IMR-90 (cell line): ENCODE measurements at regions not wholly inside any gene's neighbourhood (a gene's known extent, or its start where the extent isn't known, plus 50 kb on each side); places are given as distances from the start of the nearest gene placed in this dataset.

Experiments used
- ATAC-seq: fragments of 200-7000 bp; cut with Tn5 transposase; 2 replicates; pipeline ENCODE4 v1.9.1; 2020; ENCODE audit warnings: low read depth, mild to moderate bottlenecking, moderate library complexity
- BruUV-seq: library from RNA; stranded (reverse); fragments of 400-500 nt; replicated peaks from 2 replicates; lab custom pipeline; 2021; lab: Mats Ljungman, UMichigan
- CTCF ChIA-PET: fragments of 300-600 bp; formaldehyde crosslinking; extraction: SDS; loops from one replicate; lab custom pipeline; 2021; ENCODE audit warnings: antibody characterized with exemption; lab: Yijun Ruan, JAX
- POLR2A ChIA-PET: fragments of 300-600 bp; sonication (Branson Sonifier 250); formaldehyde crosslinking; loops from one replicate; lab custom pipeline; 2022; ENCODE audit warnings: antibody characterized with exemption; ENCODE audit not compliant: unreplicated experiment; lab: Charles Lee
- DNase-seq: peaks from one replicate; pipeline ENCODE4 v3.0.0; 2013
- H2AFZ ChIP-seq: replicated peaks from 2 replicates; pipeline ENCODE3; 2013; ENCODE audit warnings: low read length, mild to moderate bottlenecking; ENCODE audit not compliant: poor library complexity
- H2AK5ac ChIP-seq: 2 replicates; pipeline ENCODE4 v1.6.1; 2013; ENCODE audit warnings: low read depth, low read length, inconsistent platforms
- H2AK9ac ChIP-seq: replicated peaks from 2 replicates; pipeline ENCODE3; 2013; ENCODE audit warnings: mild to moderate bottlenecking, low read depth, low read length, moderate library complexity; ENCODE audit not compliant: poor library complexity
- H2BK120ac ChIP-seq: 2 replicates; pipeline ENCODE4 v1.6.1; 2013; ENCODE audit warnings: low read depth, low read length, inconsistent platforms
- H2BK15ac ChIP-seq: 3 replicates; pipeline ENCODE4 v1.6.1; 2013; ENCODE audit warnings: low read depth, low read length, inconsistent platforms
- H2BK20ac ChIP-seq: 2 replicates; pipeline ENCODE4 v1.6.1; 2013; ENCODE audit warnings: low read depth, mild to moderate bottlenecking, inconsistent platforms, low read length, moderate library complexity
- H2BK5ac ChIP-seq: 2 replicates; pipeline ENCODE4 v1.6.1; 2013; ENCODE audit warnings: mild to moderate bottlenecking, low read depth, low read length, inconsistent platforms; ENCODE audit not compliant: poor library complexity, severe bottlenecking
- H3K14ac ChIP-seq: replicated peaks from 2 replicates; pipeline ENCODE4 v1.6.1; 2013; ENCODE audit warnings: low read depth, low read length, inconsistent platforms
- H3K18ac ChIP-seq: 2 replicates; pipeline ENCODE4 v1.6.1; 2013; ENCODE audit warnings: low read depth, low read length, control low read depth
- H3K23ac ChIP-seq: 2 replicates; pipeline ENCODE4 v1.6.1; 2013; ENCODE audit warnings: low read depth, low read length, inconsistent platforms
- H3K27ac ChIP-seq: 2 replicates; pipeline ENCODE4 v1.5.1; 2013; ENCODE audit warnings: mild to moderate bottlenecking, control low read depth, low read length; ENCODE audit not compliant: insufficient read depth
- H3K27me3 ChIP-seq: 2 replicates; pipeline ENCODE4 v1.6.1; 2013; ENCODE audit warnings: low read length; ENCODE audit not compliant: control insufficient read depth, insufficient read depth
- H3K36me3 ChIP-seq: 2 replicates; pipeline ENCODE4 v1.6.1; 2013; ENCODE audit warnings: low read length, mixed read lengths; ENCODE audit not compliant: control insufficient read depth, insufficient read depth
- H3K4ac ChIP-seq: 2 replicates; pipeline ENCODE4 v1.6.1; 2013; ENCODE audit warnings: low read depth, low read length, inconsistent platforms
- H3K4me1 ChIP-seq: 2 replicates; pipeline ENCODE4 v1.6.1; 2013; ENCODE audit warnings: low read length, mixed read lengths; ENCODE audit not compliant: control insufficient read depth, insufficient read depth
- H3K4me2 ChIP-seq: 2 replicates; pipeline ENCODE4 v1.6.1; 2013; ENCODE audit warnings: low read depth, mild to moderate bottlenecking, control low read depth, low read length, moderate library complexity
- H3K4me3 ChIP-seq: 2 replicates; pipeline ENCODE4 v1.5.1; 2013; ENCODE audit warnings: low read depth, mild to moderate bottlenecking, control low read depth, low read length, moderate library complexity; ENCODE audit not compliant: insufficient read depth
- H3K56ac ChIP-seq: 2 replicates; pipeline ENCODE4 v1.6.1; 2013; ENCODE audit warnings: low read length, inconsistent platforms; ENCODE audit not compliant: insufficient read depth; ENCODE audit errors: extremely low read depth
- H3K79me1 ChIP-seq, 2 experiments: 2 replicates each; pipeline ENCODE4 v1.6.1; 2013; ENCODE audit warnings: low read length in 2 of 2, inconsistent platforms in 1 of 2, low read depth in 1 of 2
- H3K9ac ChIP-seq: 2 replicates; pipeline ENCODE4 v1.6.1; 2013; ENCODE audit warnings: low read depth, low read length, control low read depth
- H3K9me1 ChIP-seq: 2 replicates; pipeline ENCODE4 v1.6.1; 2013; ENCODE audit warnings: low read length, inconsistent platforms; ENCODE audit not compliant: insufficient read depth
- H3K9me3 ChIP-seq: 2 replicates; pipeline ENCODE4 v1.6.1; 2013; ENCODE audit warnings: low read length; ENCODE audit not compliant: control insufficient read depth, insufficient read depth
- H4K20me1 ChIP-seq: 2 replicates; pipeline ENCODE4 v1.6.1; 2013; ENCODE audit warnings: low read length, inconsistent platforms; ENCODE audit not compliant: insufficient read depth
- H4K5ac ChIP-seq: 2 replicates; pipeline ENCODE4 v1.6.1; 2013; ENCODE audit warnings: mild to moderate bottlenecking, low read depth, low read length, control low read depth
- H4K8ac ChIP-seq, 2 experiments: 2 replicates each; pipeline ENCODE4 v1.6.1; 2013; ENCODE audit warnings: low read depth in 2 of 2, low read length in 2 of 2, control low read depth in 1 of 2, inconsistent platforms in 1 of 2
- H4K91ac ChIP-seq: 2 replicates; pipeline ENCODE4 v1.6.1; 2013; ENCODE audit warnings: low read depth, low read length, inconsistent platforms; ENCODE audit not compliant: insufficient read depth
- BHLHE40 ChIP-seq: fragments of 150-350 bp; IDR thresholded peaks from 2 replicates; pipeline ENCODE4 v1.6.1; 2016; ENCODE audit warnings: mild to moderate bottlenecking, low read depth, low read length
- CEBPB ChIP-seq: IDR thresholded peaks from 2 replicates; pipeline ENCODE4 v1.6.1; 2012; ENCODE audit warnings: low read depth, low read length, improper control_type of control experiment
- CHD1 ChIP-seq: IDR thresholded peaks from 2 replicates; pipeline ENCODE4 v1.6.1; 2012; ENCODE audit warnings: low read depth, low read length, improper control_type of control experiment
- CTCF ChIP-seq: conservative IDR thresholded peaks from 2 replicates; pipeline ENCODE4 v1.5.1; 2012; ENCODE audit warnings: mild to moderate bottlenecking, low read depth, low read length, improper control_type of control experiment
- ELK1 ChIP-seq: fragments of 150-350 bp; IDR thresholded peaks from 2 replicates; pipeline ENCODE4 v1.6.1; 2016; ENCODE audit warnings: low read depth, mild to moderate bottlenecking, low read length, moderate library complexity, borderline replicate concordance
- MAFK ChIP-seq: IDR thresholded peaks from 2 replicates; pipeline ENCODE4 v1.6.1; 2012; ENCODE audit warnings: low read depth, low read length, improper control_type of control experiment
- MAZ ChIP-seq: IDR thresholded peaks from 2 replicates; pipeline ENCODE4 v1.6.1; 2012; ENCODE audit warnings: low read depth, mild to moderate bottlenecking, low read length, improper control_type of control experiment, moderate library complexity, borderline replicate concordance
- MXI1 ChIP-seq: IDR thresholded peaks from 2 replicates; pipeline ENCODE4 v1.6.1; 2012; ENCODE audit warnings: low read depth, mild to moderate bottlenecking, low read length, moderate library complexity, borderline replicate concordance
- NFE2L2 ChIP-seq: fragments of 150-350 bp; IDR thresholded peaks from 2 replicates; pipeline ENCODE4 v1.6.1; 2016; ENCODE audit warnings: low read depth, mild to moderate bottlenecking, low read length
- POLR2A ChIP-seq: IDR thresholded peaks from 2 replicates; pipeline ENCODE4 v1.6.1; 2012; ENCODE audit warnings: mild to moderate bottlenecking, low read depth, low read length
- RAD21 ChIP-seq: IDR thresholded peaks from 2 replicates; pipeline ENCODE4 v1.6.1; 2012; ENCODE audit warnings: low read length, improper control_type of control experiment
- RCOR1 ChIP-seq: IDR thresholded peaks from 2 replicates; pipeline ENCODE4 v1.6.1; 2012; ENCODE audit warnings: mild to moderate bottlenecking, low read length, improper control_type of control experiment; ENCODE audit not compliant: insufficient replicate concordance
- RFX5 ChIP-seq: IDR thresholded peaks from 2 replicates; pipeline ENCODE4 v1.8.0; 2012; ENCODE audit warnings: low read depth, mild to moderate bottlenecking, low read length, moderate library complexity
- SMC3 ChIP-seq: fragments of 150-350 bp; IDR thresholded peaks from 2 replicates; pipeline ENCODE4 v1.6.1; 2016; ENCODE audit warnings: low read depth, mild to moderate bottlenecking, antibody characterized with exemption, low read length, moderate library complexity
- USF2 ChIP-seq: fragments of 150-350 bp; IDR thresholded peaks from 2 replicates; pipeline ENCODE4 v1.6.1; 2017; ENCODE audit warnings: mild to moderate bottlenecking, antibody characterized with exemption, low read length, low read depth
- WGBS, 2 experiments: methylation state at CpG; one replicate each; pipeline versions ENCODE4 v1.1.5 to v1.1.7; 2013; ENCODE audit warnings: missing lambda C conversion rate in 2 of 2; ENCODE audit not compliant: insufficient read length in 1 of 2; ENCODE audit errors: extremely low coverage in 2 of 2; 5-methylcytosine and 5-hydroxymethylcytosine counted together
- dilution Hi-C: fragments of 300-500 bp; cut with HindIII; formaldehyde crosslinking; loops from one replicate; pipeline ENCODE4 v1.14.3; 2018; ENCODE audit warnings: low sequenced_read_pairs; ENCODE audit not compliant: unreplicated experiment
- in situ Hi-C: fragments of 300-500 bp; cut with MboI; formaldehyde crosslinking; loops from 3 replicates; pipeline ENCODE4 v1.14.3; 2019; ENCODE audit warnings: low sequenced_read_pairs, inconsistent platforms, mixed read lengths
- intact Hi-C: fragments of 100-400 bp; cut with micrococcal nuclease; formaldehyde crosslinking; loops from 2 replicates; pipeline ENCODE4 v1.10.0; 2022

- ATAC-seq = no peak
- no CpG with 5 or more reads among the region's 3 CpGs for WGBS, 2 experiments
- intact Hi-C loops = no loop called here
These were observed 357.0 kb upstream of the AADAT start for GRCh38 chr4:170446782-170447181.

More at GRCh38 chr4:170446782-170447181, 357.0 kb upstream of the AADAT start:
- H3K14ac ChIP-seq = no peak overlapping the region
- H3K4ac ChIP-seq = no peak overlapping the region
- H4K20me1 ChIP-seq = no peaks in the 10 kb centered on the region
- H3K4me2 ChIP-seq = no peak overlapping the region
- no peaks in the 10 kb centered on the region for H3K4me1 ChIP-seq
- ChIA-PET POLR2A (no interaction called here), CTCF (no interaction called here)
- no peak overlapping the region for H2BK5ac ChIP-seq
- dilution Hi-C loops = no loop called here
- no peak overlapping the region for H2BK120ac ChIP-seq
- H3K23ac ChIP-seq = no peak overlapping the region
- H2AK5ac ChIP-seq = no peak overlapping the region
- H2AK9ac ChIP-seq = no peak overlapping the region
- no peak overlapping the region for H3K18ac ChIP-seq
- no peak overlapping the region for H3K4me3 ChIP-seq
- no peak overlapping the region for H4K91ac ChIP-seq
- no peaks in the 10 kb centered on the region for H3K36me3 ChIP-seq
- in situ Hi-C loops = no loop called here
- DNase-seq = no peak
- H4K5ac ChIP-seq = no peak overlapping the region
- no peak for TF ChIP-seq RCOR1
- TF ChIP-seq MAZ = no peak
- TF ChIP-seq POLR2A = no peak
- no peak for TF ChIP-seq RFX5
- TF ChIP-seq USF2 = no peak
- no peak for TF ChIP-seq RAD21
- TF ChIP-seq MXI1 = no peak
- no peak for TF ChIP-seq BHLHE40
- no peak for TF ChIP-seq CEBPB
- TF ChIP-seq SMC3 = no peak
- no peak for TF ChIP-seq MAFK
- no peak for TF ChIP-seq NFE2L2
- no peak for TF ChIP-seq ELK1
- no peak for TF ChIP-seq CTCF
- no peak for TF ChIP-seq CHD1
- no TSS peak for BruUV-seq
- H2AFZ ChIP-seq = no peak overlapping the region
- no peaks in the 10 kb centered on the region for H3K79me1 ChIP-seq
- H3K9ac ChIP-seq = no peak overlapping the region
- H2BK20ac ChIP-seq = no peak overlapping the region
- no peak overlapping the region for H4K8ac ChIP-seq
- no peak overlapping the region for H3K27ac ChIP-seq
- no peak overlapping the region for H3K56ac ChIP-seq
- no peaks in the 10 kb centered on the region for H3K27me3 ChIP-seq
- no peak overlapping the region for H2BK15ac ChIP-seq
- no peaks in the 10 kb centered on the region for H3K9me1 ChIP-seq
- H3K9me3 ChIP-seq = peaks cover 4% of the 10 kb centered on the region; the same call in 1 of the 2 replicates
